ENCODE measurements at regions not wholly inside any gene's neighbourhood (a gene's known extent, or its start where the extent isn't known, plus 50 kb on each side); places are given as distances from the start of the nearest gene placed in this dataset.

- TF ChIP-seq CTCF (CRISPR knock-in tag; IDR thresholded peaks at IDR 0.05) (no peak), TOPORS (CRISPR knock-in tag; IDR thresholded peaks at IDR 0.05) (no peak), MZF1 (CRISPR knock-in tag; IDR thresholded peaks at IDR 0.05; ENCODE audit: borderline replicate concordance) (no peak)
- TF ChIP-seq, protein P1, sequence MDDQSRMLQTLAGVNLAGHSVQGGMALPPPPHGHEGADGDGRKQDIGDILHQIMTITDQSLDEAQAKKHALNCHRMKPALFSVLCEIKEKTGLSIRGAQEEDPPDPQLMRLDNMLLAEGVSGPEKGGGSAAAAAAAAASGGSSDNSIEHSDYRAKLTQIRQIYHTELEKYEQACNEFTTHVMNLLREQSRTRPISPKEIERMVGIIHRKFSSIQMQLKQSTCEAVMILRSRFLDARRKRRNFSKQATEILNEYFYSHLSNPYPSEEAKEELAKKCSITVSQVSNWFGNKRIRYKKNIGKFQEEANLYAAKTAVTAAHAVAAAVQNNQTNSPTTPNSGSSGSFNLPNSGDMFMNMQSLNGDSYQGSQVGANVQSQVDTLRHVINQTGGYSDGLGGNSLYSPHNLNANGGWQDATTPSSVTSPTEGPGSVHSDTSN (CRISPR knock-in tag; IDR thresholded peaks at IDR 0.05; ENCODE audit: borderline replicate concordance), result no peak
- TF ChIP-seq, protein P2, sequence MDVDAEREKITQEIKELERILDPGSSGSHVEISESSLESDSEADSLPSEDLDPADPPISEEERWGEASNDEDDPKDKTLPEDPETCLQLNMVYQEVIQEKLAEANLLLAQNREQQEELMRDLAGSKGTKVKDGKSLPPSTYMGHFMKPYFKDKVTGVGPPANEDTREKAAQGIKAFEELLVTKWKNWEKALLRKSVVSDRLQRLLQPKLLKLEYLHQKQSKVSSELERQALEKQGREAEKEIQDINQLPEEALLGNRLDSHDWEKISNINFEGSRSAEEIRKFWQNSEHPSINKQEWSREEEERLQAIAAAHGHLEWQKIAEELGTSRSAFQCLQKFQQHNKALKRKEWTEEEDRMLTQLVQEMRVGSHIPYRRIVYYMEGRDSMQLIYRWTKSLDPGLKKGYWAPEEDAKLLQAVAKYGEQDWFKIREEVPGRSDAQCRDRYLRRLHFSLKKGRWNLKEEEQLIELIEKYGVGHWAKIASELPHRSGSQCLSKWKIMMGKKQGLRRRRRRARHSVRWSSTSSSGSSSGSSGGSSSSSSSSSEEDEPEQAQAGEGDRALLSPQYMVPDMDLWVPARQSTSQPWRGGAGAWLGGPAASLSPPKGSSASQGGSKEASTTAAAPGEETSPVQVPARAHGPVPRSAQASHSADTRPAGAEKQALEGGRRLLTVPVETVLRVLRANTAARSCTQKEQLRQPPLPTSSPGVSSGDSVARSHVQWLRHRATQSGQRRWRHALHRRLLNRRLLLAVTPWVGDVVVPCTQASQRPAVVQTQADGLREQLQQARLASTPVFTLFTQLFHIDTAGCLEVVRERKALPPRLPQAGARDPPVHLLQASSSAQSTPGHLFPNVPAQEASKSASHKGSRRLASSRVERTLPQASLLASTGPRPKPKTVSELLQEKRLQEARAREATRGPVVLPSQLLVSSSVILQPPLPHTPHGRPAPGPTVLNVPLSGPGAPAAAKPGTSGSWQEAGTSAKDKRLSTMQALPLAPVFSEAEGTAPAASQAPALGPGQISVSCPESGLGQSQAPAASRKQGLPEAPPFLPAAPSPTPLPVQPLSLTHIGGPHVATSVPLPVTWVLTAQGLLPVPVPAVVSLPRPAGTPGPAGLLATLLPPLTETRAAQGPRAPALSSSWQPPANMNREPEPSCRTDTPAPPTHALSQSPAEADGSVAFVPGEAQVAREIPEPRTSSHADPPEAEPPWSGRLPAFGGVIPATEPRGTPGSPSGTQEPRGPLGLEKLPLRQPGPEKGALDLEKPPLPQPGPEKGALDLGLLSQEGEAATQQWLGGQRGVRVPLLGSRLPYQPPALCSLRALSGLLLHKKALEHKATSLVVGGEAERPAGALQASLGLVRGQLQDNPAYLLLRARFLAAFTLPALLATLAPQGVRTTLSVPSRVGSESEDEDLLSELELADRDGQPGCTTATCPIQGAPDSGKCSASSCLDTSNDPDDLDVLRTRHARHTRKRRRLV (CRISPR knock-in tag; IDR thresholded peaks at IDR 0.05), result no peak
- TF ChIP-seq, protein P3, sequence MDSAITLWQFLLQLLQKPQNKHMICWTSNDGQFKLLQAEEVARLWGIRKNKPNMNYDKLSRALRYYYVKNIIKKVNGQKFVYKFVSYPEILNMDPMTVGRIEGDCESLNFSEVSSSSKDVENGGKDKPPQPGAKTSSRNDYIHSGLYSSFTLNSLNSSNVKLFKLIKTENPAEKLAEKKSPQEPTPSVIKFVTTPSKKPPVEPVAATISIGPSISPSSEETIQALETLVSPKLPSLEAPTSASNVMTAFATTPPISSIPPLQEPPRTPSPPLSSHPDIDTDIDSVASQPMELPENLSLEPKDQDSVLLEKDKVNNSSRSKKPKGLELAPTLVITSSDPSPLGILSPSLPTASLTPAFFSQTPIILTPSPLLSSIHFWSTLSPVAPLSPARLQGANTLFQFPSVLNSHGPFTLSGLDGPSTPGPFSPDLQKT (CRISPR knock-in tag; IDR thresholded peaks at IDR 0.05; ENCODE audit: borderline replicate concordance), result no peak
Observed at GRCh38 chr5:9845185-9845584, 215.0 kb upstream of the TAS2R1 start.
